H9 (cell line): ENCODE measurements at regions not wholly inside any gene's neighbourhood (a gene's known extent, or its start where the extent isn't known, plus 50 kb on each side); places are given as distances from the start of the nearest gene placed in this dataset.

Source experiments
- DNase-seq: peaks from one replicate; pipeline ENCODE4 v3.0.0-alpha.2; 2017
- H2AFZ ChIP-seq: one replicate; pipeline ENCODE4 v1.6.1; 2013; ENCODE audit warnings: mild to moderate bottlenecking, low read length, control low read depth, moderate library complexity
- H2AK5ac ChIP-seq: 2 replicates; pipeline ENCODE4 v1.6.1; 2013; ENCODE audit warnings: low read length, control low read depth, mixed read lengths; ENCODE audit not compliant: insufficient read length
- H2BK120ac ChIP-seq: one replicate; pipeline ENCODE4 v1.6.1; 2013; ENCODE audit warnings: low read depth, mild to moderate bottlenecking, low read length, control low read depth, inconsistent platforms; ENCODE audit not compliant: poor library complexity, severe bottlenecking
- H2BK12ac ChIP-seq: 2 replicates; pipeline ENCODE4 v1.6.1; 2013; ENCODE audit warnings: low read length, control low read depth, mixed read lengths, low read depth; ENCODE audit not compliant: insufficient read length
- H2BK15ac ChIP-seq: 2 replicates; pipeline ENCODE4 v1.6.1; 2013; ENCODE audit warnings: low read depth, low read length, control low read depth
- H2BK20ac ChIP-seq: one replicate; pipeline ENCODE4 v1.6.1; 2013; ENCODE audit warnings: low read depth, mild to moderate bottlenecking, low read length, control low read depth, inconsistent platforms; ENCODE audit not compliant: poor library complexity, severe bottlenecking
- H2BK5ac ChIP-seq: 2 replicates; pipeline ENCODE4 v1.6.1; 2013; ENCODE audit warnings: low read length, control low read depth, mixed read lengths; ENCODE audit not compliant: insufficient read length
- H3K14ac ChIP-seq: 2 replicates; pipeline ENCODE4 v1.6.1; 2013; ENCODE audit warnings: low read length, control low read depth; ENCODE audit not compliant: insufficient read depth
- H3K18ac ChIP-seq: 2 replicates; pipeline ENCODE4 v1.6.1; 2013; ENCODE audit warnings: low read depth, mild to moderate bottlenecking, mixed read lengths, low read length, control low read depth; ENCODE audit not compliant: insufficient read length
- H3K23ac ChIP-seq: 2 replicates; pipeline ENCODE4 v1.6.1; 2013; ENCODE audit warnings: low read length, control low read depth, mixed read lengths, low read depth; ENCODE audit not compliant: insufficient read length
- H3K23me2 ChIP-seq: 2 replicates; pipeline ENCODE4 v1.6.1; 2013; ENCODE audit warnings: low read depth, mild to moderate bottlenecking, mixed read lengths, low read length, control low read depth; ENCODE audit not compliant: insufficient read length, poor library complexity, severe bottlenecking
- H3K27ac ChIP-seq: 2 replicates; pipeline ENCODE4 v1.5.1; 2013; ENCODE audit warnings: low read length, control low read depth, mixed read lengths, low read depth; ENCODE audit not compliant: insufficient read length
- H3K27me3 ChIP-seq: 2 replicates; pipeline ENCODE4 v1.6.1; 2013; ENCODE audit warnings: low read length, control low read depth, inconsistent platforms; ENCODE audit not compliant: insufficient read depth
- H3K4ac ChIP-seq: 2 replicates; pipeline ENCODE4 v1.6.1; 2013; ENCODE audit warnings: low read depth, mild to moderate bottlenecking, control low read depth, inconsistent platforms, low read length, moderate library complexity
- H3K4me1 ChIP-seq: 2 replicates; pipeline ENCODE4 v1.6.1; 2013; ENCODE audit warnings: low read length, control low read depth, inconsistent platforms; ENCODE audit not compliant: insufficient read depth
- H3K4me2 ChIP-seq: 2 replicates; pipeline ENCODE4 v1.6.1; 2013; ENCODE audit warnings: low read length, control low read depth, mixed read lengths; ENCODE audit not compliant: insufficient read length, insufficient read depth
- H3K56ac ChIP-seq: 2 replicates; pipeline ENCODE4 v1.6.1; 2013; ENCODE audit warnings: low read depth, mild to moderate bottlenecking, mixed read lengths, low read length, control low read depth; ENCODE audit not compliant: insufficient read length
- H3K79me1 ChIP-seq: 2 replicates; pipeline ENCODE4 v1.6.1; 2013; ENCODE audit warnings: low read depth, mild to moderate bottlenecking, moderate library complexity, low read length, control low read depth, inconsistent platforms; ENCODE audit not compliant: insufficient read depth, poor library complexity, severe bottlenecking
- H3K79me2 ChIP-seq: 2 replicates; pipeline ENCODE4 v1.6.1; 2013; ENCODE audit warnings: low read length, control low read depth, inconsistent platforms; ENCODE audit not compliant: insufficient read depth
- H3K9ac ChIP-seq: 2 replicates; pipeline ENCODE4 v1.6.1; 2013; ENCODE audit warnings: low read length, control low read depth, mixed read lengths; ENCODE audit not compliant: insufficient read length; ENCODE audit errors: extremely low read depth
- H3K9me3 ChIP-seq: one replicate; pipeline ENCODE4 v1.6.1; 2013; ENCODE audit warnings: low read depth, low read length, inconsistent platforms; ENCODE audit not compliant: control insufficient read depth
- H3T11ph ChIP-seq: one replicate; pipeline ENCODE4 v1.6.1; 2013; ENCODE audit warnings: mild to moderate bottlenecking, low read length, control low read depth, inconsistent platforms
- H4K20me1 ChIP-seq: one replicate; pipeline ENCODE4 v1.6.1; 2013; ENCODE audit not compliant: control insufficient read depth, insufficient read length, insufficient read depth
- H4K5ac ChIP-seq: 2 replicates; pipeline ENCODE4 v1.6.1; 2013; ENCODE audit warnings: low read depth, mild to moderate bottlenecking, mixed read lengths, low read length, control low read depth; ENCODE audit not compliant: insufficient read length
- H4K8ac ChIP-seq: replicated peaks from 2 replicates; pipeline ENCODE4 v1.6.1; 2013; ENCODE audit warnings: low read length, control low read depth, mixed read lengths, low read depth; ENCODE audit not compliant: insufficient read length
- H4K91ac ChIP-seq: 2 replicates; pipeline ENCODE4 v1.6.1; 2013; ENCODE audit warnings: low read depth, mild to moderate bottlenecking, moderate library complexity, mixed read lengths, low read length, control low read depth; ENCODE audit not compliant: insufficient read length
- H3K27ac Mint-ChIP-seq, 3 experiments: 2 replicates in 2 of 3; 3 replicates in 1 of 3; pipeline ENCODE4 v1.8.0; 2020 to 2021; ENCODE audit warnings: mixed read lengths in 3 of 3, mild to moderate bottlenecking in 1 of 3, moderate library complexity in 1 of 3
- H3K27me3 Mint-ChIP-seq: 2 replicates; pipeline ENCODE4 v1.8.0; 2021; ENCODE audit warnings: low read depth, mild to moderate bottlenecking, moderate library complexity, mixed read lengths
- H3K36me3 Mint-ChIP-seq, 3 experiments: 2 replicates in 2 of 3; 3 replicates in 1 of 3; pipeline ENCODE4 v1.8.0; 2020 to 2021; ENCODE audit warnings: low read depth in 3 of 3, mixed read lengths in 3 of 3; ENCODE audit not compliant: insufficient read depth in 1 of 3
- H3K4me1 Mint-ChIP-seq, 2 experiments: 2 replicates each; pipeline ENCODE4 v1.8.0; 2020; ENCODE audit warnings: mixed read lengths in 2 of 2
- H3K4me3 Mint-ChIP-seq, 2 experiments: 2 replicates in 1 of 2; 3 replicates in 1 of 2; pipeline ENCODE4 v1.8.0; 2020 to 2021; ENCODE audit warnings: mild to moderate bottlenecking in 2 of 2, mixed read lengths in 2 of 2, moderate library complexity in 1 of 2
- H3K9me3 Mint-ChIP-seq, 2 experiments: 2 replicates in 1 of 2; 3 replicates in 1 of 2; pipeline ENCODE4 v1.8.0; 2020; ENCODE audit warnings: mild to moderate bottlenecking in 2 of 2, mixed read lengths in 2 of 2, moderate library complexity in 1 of 2
- CTCF ChIP-seq: fragments of 200-600 bp; sonication (generic); conservative IDR thresholded peaks from 3 replicates; pipeline ENCODE4 v1.8.0; 2021; ENCODE audit warnings: antibody characterized with exemption, mild to moderate bottlenecking
- WGBS: extraction: QIAGEN DNeasy Blood & Tissue Kit; methylation state at CpG from one replicate; pipeline ENCODE4 v1.1.7; 2013; ENCODE audit warnings: missing lambda C conversion rate, low lambda C conversion rate, mixed read lengths; ENCODE audit not compliant: insufficient read length; ENCODE audit errors: extremely low coverage; 5-methylcytosine and 5-hydroxymethylcytosine counted together

GRCh38 chr4:26137288-26137687 lies 183.5 kb upstream of the RBPJ start:
- Histone ChIP-seq H3K27me3 (no peaks in the 10 kb centered on the region), H3K56ac (no peak overlapping the region), H4K8ac (no peak overlapping the region), H3K18ac (no peak overlapping the region), H3K79me2 (no peaks in the 10 kb centered on the region), H3K23ac (no peak overlapping the region), H4K20me1 (no peaks in the 10 kb centered on the region), H3K4me2 (no peak overlapping the region), H4K91ac (no peak overlapping the region), H3K23me2 (no peaks in the 10 kb centered on the region), H3K79me1 (no peaks in the 10 kb centered on the region), H3K9ac (no peak overlapping the region), H2BK5ac (no peak overlapping the region), H2AFZ (no peak overlapping the region), H2BK20ac (no peak overlapping the region), H3K14ac (no peak overlapping the region), H2BK12ac (no peak overlapping the region), H4K5ac (no peak overlapping the region), H2AK5ac (no peak overlapping the region), H3K4me1 (no peaks in the 10 kb centered on the region), H3K9me3 (no peaks in the 10 kb centered on the region), H3K4ac (no peak overlapping the region), H2BK120ac (no peak overlapping the region), H3T11ph (no peak overlapping the region), H2BK15ac (no peak overlapping the region), H3K27ac (no peak overlapping the region)
- Mint-ChIP-seq H3K4me3 (no peak overlapping the region; a peak in 1 of 5 replicates), H3K9me3 (no peaks in the 10 kb centered on the region; a peak in 3 of 5 replicates), H3K4me1 (peaks cover 30 to 31% of the 10 kb centered on the region in 2 experiments), H3K27me3 (no peaks in the 10 kb centered on the region; the same call in none of the 2 replicates), H3K27ac (no peak overlapping the region), H3K36me3 (no peaks in the 10 kb centered on the region; a peak in 1 of 7 replicates)
- no peak for DNase-seq
- no CpG with 5 or more reads among the region's 5 CpGs for WGBS
- TF ChIP-seq CTCF = no peak
